ENCODE measurements at regions not wholly inside any gene's neighbourhood (a gene's known extent, or its start where the extent isn't known, plus 50 kb on each side); places are given as distances from the start of the nearest gene placed in this dataset.

GRCh38 chr20:24108581-24108980 is 120.0 kb upstream of the GGTLC1 start:
- no peak for DNase-seq
- TF ChIP-seq CTCF (IDR thresholded peaks at IDR 0.05), result no peak
- TF ChIP-seq POLR2A (IDR thresholded peaks at IDR 0.05), result no peak
- TF ChIP-seq EP300 (IDR thresholded peaks at IDR 0.05), result no peak
- no peaks in the 10 kb centered on the region for H3K4me1 ChIP-seq (ENCODE audit: insufficient read depth)
- H3K36me3 ChIP-seq, result no peaks in the 10 kb centered on the region
- H3K9me3 ChIP-seq, result no peaks in the 10 kb centered on the region
- WGBS, 3 donors, result 71 to 81% (median 80%) methylated on average over 3 of the region's 3 CpGs
- intact Hi-C loops (cut with DNase I), result no loop called here
- H3K27me3 ChIP-seq, result no peaks in the 10 kb centered on the region
- H3K27ac ChIP-seq, result no peak overlapping the region
- no peak overlapping the region for H3K4me3 ChIP-seq

GRCh38 chr20:24106801-24107445 is 118.3 kb upstream of the GGTLC1 start:
- TF ChIP-seq CTCF (IDR thresholded peaks at IDR 0.05), result no peak
- H3K36me3 ChIP-seq, result no peaks in the 10 kb centered on the region
- 87 to 90% (median 88%) methylated on average over 8 of the region's 8 CpGs for WGBS, 3 donors
- H3K27ac ChIP-seq, result no peak overlapping the region
- intact Hi-C loops (cut with DNase I), result no loop called here
- H3K27me3 ChIP-seq, result no peaks in the 10 kb centered on the region
- no peaks in the 10 kb centered on the region for H3K4me1 ChIP-seq (ENCODE audit: insufficient read depth)
- H3K9me3 ChIP-seq, result no peaks in the 10 kb centered on the region
- no peak overlapping the region for H3K4me3 ChIP-seq
- DNase-seq, result no peak

GRCh38 chr20:24106150-24106800 is 117.7 kb upstream of the GGTLC1 start:
- Histone ChIP-seq H3K9me3 (no peaks in the 10 kb centered on the region), H3K27me3 (no peaks in the 10 kb centered on the region), H3K36me3 (no peaks in the 10 kb centered on the region), H3K27ac (no peak overlapping the region), H3K4me3 (no peak overlapping the region), H3K4me1 (ENCODE audit: insufficient read depth) (no peaks in the 10 kb centered on the region)
- intact Hi-C loops (cut with DNase I), result no loop called here
- no peak for TF ChIP-seq CTCF (IDR thresholded peaks at IDR 0.05)
- no peak for TF ChIP-seq EP300 (IDR thresholded peaks at IDR 0.05)
- TF ChIP-seq POLR2A (IDR thresholded peaks at IDR 0.05), result no peak
- WGBS, 3 donors, result 73 to 83% (median 74%) methylated on average over 4 of the region's 4 CpGs
- no peak for DNase-seq

- TF ChIP-seq POLR2A (IDR thresholded peaks at IDR 0.05) (no peak), EP300 (IDR thresholded peaks at IDR 0.05) (no peak), CTCF (IDR thresholded peaks at IDR 0.05) (no peak)
- no peaks in the 10 kb centered on the region for H3K36me3 ChIP-seq
- DNase-seq, result no peak
- no peaks in the 10 kb centered on the region for H3K27me3 ChIP-seq
- H3K4me3 ChIP-seq, result no peak overlapping the region
- H3K27ac ChIP-seq, result no peak overlapping the region
- WGBS, 3 donors, result 74 to 81% (median 75%) methylated on average over 1 of the region's 1 CpG
- intact Hi-C loops (cut with DNase I), result no loop called here
- no peaks in the 10 kb centered on the region for H3K4me1 ChIP-seq (ENCODE audit: insufficient read depth)
- H3K9me3 ChIP-seq, result no peaks in the 10 kb centered on the region
These were observed 114.3 kb upstream of the GGTLC1 start for GRCh38 chr20:24102749-24103333.
